GM12878 (cell line): ENCODE measurements at regions not wholly inside any gene's neighbourhood (a gene's known extent, or its start where the extent isn't known, plus 50 kb on each side); places are given as distances from the start of the nearest gene placed in this dataset.

Experiments used
- ATAC-seq: fragments of 200-7000 bp; cut with Tn5 transposase; 3 replicates; pipeline ENCODE4 v1.9.1; 2020; ENCODE audit warnings: mild to moderate bottlenecking, moderate library complexity
- BruUV-seq: library from RNA; stranded (reverse); fragments of 400-500 nt; replicated peaks from 2 replicates; lab custom pipeline; 2021; lab: Mats Ljungman, UMichigan
- CTCF ChIA-PET: fragments of 300-600 bp; sonication (Branson Sonifier 250); formaldehyde crosslinking; extraction: SDS; loops from one replicate; lab custom pipeline; 2021; ENCODE audit warnings: inconsistent platforms; lab: Yijun Ruan, JAX
- POLR2A ChIA-PET: fragments of 350-600 bp; formaldehyde crosslinking; extraction: SDS; loops from one replicate; lab custom pipeline; 2021; ENCODE audit warnings: inconsistent platforms; lab: Charles Lee
- RAD21 ChIA-PET: fragments of 300-600 bp; sonication (Branson Sonifier 250); formaldehyde crosslinking; loops from one replicate; lab custom pipeline; 2023; ENCODE audit warnings: antibody characterized with exemption; ENCODE audit not compliant: unreplicated experiment; lab: Charles Lee
- SMC1A ChIA-PET: fragments of 300-600 bp; sonication (Branson Sonifier 250); formaldehyde crosslinking; loops from one replicate; lab custom pipeline; 2023; ENCODE audit not compliant: unreplicated experiment, uncharacterized antibody; lab: Charles Lee
- DNase-seq: peaks from one replicate; pipeline ENCODE4 v3.0.0-alpha.2; 2011; ENCODE audit warnings: low read depth, low spot score
- FAIRE-seq: peaks from 3 replicates; lab custom pipeline; 2011; peaks lifted over from hg19 to GRCh38; lab: Jason Lieb, UNC
- H2AFZ ChIP-seq: 2 replicates; pipeline ENCODE4 v1.6.0; 2011; ENCODE audit warnings: low read depth, low read length, control low read depth; ENCODE audit not compliant: control insufficient read depth
- H3K27ac ChIP-seq: 2 replicates; pipeline ENCODE4 v1.5.1; 2011; ENCODE audit warnings: control low read depth; ENCODE audit not compliant: control insufficient read depth, insufficient read depth
- H3K27me3 ChIP-seq, 2 experiments: replicated peaks in 1 of 2; 2 replicates each; pipeline versions ENCODE4 v1.6.0 to v1.6.1; 2011; ENCODE audit warnings: low read length in 1 of 2; ENCODE audit not compliant: control insufficient read depth in 2 of 2, insufficient read depth in 2 of 2
- H3K36me3 ChIP-seq, 2 experiments: 2 replicates each; pipeline ENCODE4 v1.5.1; 2011; ENCODE audit warnings: low read length in 1 of 2; ENCODE audit not compliant: control insufficient read depth in 2 of 2, insufficient read depth in 2 of 2
- H3K4me1 ChIP-seq: 2 replicates; pipeline ENCODE4 v1.6.1; 2011; ENCODE audit warnings: mild to moderate bottlenecking, low read length, moderate library complexity, mixed read lengths; ENCODE audit not compliant: control insufficient read depth, insufficient read depth
- H3K4me2 ChIP-seq: 2 replicates; pipeline ENCODE4 v1.6.0; 2011; ENCODE audit warnings: control low read depth; ENCODE audit not compliant: control insufficient read depth, insufficient read depth
- H3K4me3 ChIP-seq: fragments of 200-600 bp; sonication (generic); 2 replicates; pipeline ENCODE4 v1.5.1; 2016
- H3K79me2 ChIP-seq: 2 replicates; pipeline ENCODE4 v1.6.0; 2011; ENCODE audit warnings: low read length; ENCODE audit not compliant: control insufficient read depth, insufficient read depth
- H3K9ac ChIP-seq: 2 replicates; pipeline ENCODE4 v1.8.0; 2011; ENCODE audit warnings: low read length, control low read depth, mixed read lengths; ENCODE audit not compliant: control insufficient read depth, insufficient read depth
- H3K9me3 ChIP-seq: replicated peaks from 3 replicates; pipeline ENCODE4 v1.5.1; 2011; ENCODE audit warnings: mild to moderate bottlenecking, low read length; ENCODE audit not compliant: control insufficient read depth, insufficient read depth
- H4K20me1 ChIP-seq: 2 replicates; pipeline ENCODE4 v1.6.0; 2011; ENCODE audit not compliant: control insufficient read depth, insufficient read depth
- ATF3 ChIP-seq: IDR thresholded peaks from 2 replicates; pipeline ENCODE4 v1.6.1; 2011; ENCODE audit warnings: low read depth, mild to moderate bottlenecking, low read length, moderate library complexity, borderline replicate concordance; ENCODE audit errors: extremely low read depth
- BRCA1 ChIP-seq: IDR thresholded peaks from 2 replicates; pipeline ENCODE4 v1.6.1; 2011; ENCODE audit warnings: low read depth, low read length, improper control_type of control experiment
- CHD1 ChIP-seq: IDR thresholded peaks from 2 replicates; pipeline ENCODE4 v1.6.1; 2012; ENCODE audit warnings: low read depth, low read length, improper control_type of control experiment
- CREB1 ChIP-seq: IDR thresholded peaks from 2 replicates; pipeline ENCODE4 v1.6.1; 2012; ENCODE audit warnings: low read depth, mild to moderate bottlenecking, inconsistent platforms
- EED ChIP-seq: sonication (generic); IDR thresholded peaks from 2 replicates; pipeline ENCODE4 v1.6.1; 2016; ENCODE audit warnings: antibody characterized with exemption, low read depth
- FOS ChIP-seq: IDR thresholded peaks from 3 replicates; pipeline ENCODE4 v1.6.1; 2011; ENCODE audit warnings: borderline replicate concordance; ENCODE audit not compliant: insufficient read length; ENCODE audit errors: extremely low read depth
- FOXK2 ChIP-seq: fragments of 450-650 bp; IDR thresholded peaks from 2 replicates; pipeline ENCODE4 v1.6.1; 2017; ENCODE audit warnings: mild to moderate bottlenecking, moderate library complexity
- FOXM1 ChIP-seq: IDR thresholded peaks from 2 replicates; pipeline ENCODE4 v1.6.1; 2012; ENCODE audit warnings: low read depth, mild to moderate bottlenecking, inconsistent platforms, low read length, moderate library complexity
- HCFC1 ChIP-seq: fragments of 150-350 bp; IDR thresholded peaks from 2 replicates; pipeline ENCODE4 v1.6.1; 2014; ENCODE audit warnings: low read length
- IRF4 ChIP-seq: IDR thresholded peaks from 2 replicates; pipeline ENCODE4 v1.6.1; 2011; ENCODE audit warnings: low read depth, low read length
- JUND ChIP-seq: IDR thresholded peaks from 2 replicates; pipeline ENCODE4 v1.6.1; 2012; ENCODE audit warnings: low read depth, mild to moderate bottlenecking, low read length, improper control_type of control experiment, moderate library complexity
- KLF5 ChIP-seq: fragments of 450-650 bp; IDR thresholded peaks from 2 replicates; pipeline ENCODE4 v1.6.1; 2014; ENCODE audit warnings: mild to moderate bottlenecking; ENCODE audit not compliant: partially characterized antibody
- MEF2A ChIP-seq: IDR thresholded peaks from 2 replicates; pipeline ENCODE4 v1.6.1; 2011; ENCODE audit warnings: low read depth, mild to moderate bottlenecking, low read length, moderate library complexity; ENCODE audit not compliant: insufficient read depth
- NRF1 ChIP-seq: conservative IDR thresholded peaks from 2 replicates; pipeline ENCODE4 v1.6.1; 2011; ENCODE audit warnings: mild to moderate bottlenecking, low read depth, low read length, improper control_type of control experiment
- POLR2AphosphoS2 ChIP-seq: IDR thresholded peaks from 2 replicates; pipeline ENCODE4 v1.6.1; 2011; ENCODE audit warnings: low read depth, mild to moderate bottlenecking, low read length, improper control_type of control experiment, moderate library complexity
- POU2F2 ChIP-seq: IDR thresholded peaks from 3 replicates; pipeline ENCODE4 v1.6.1; 2011; ENCODE audit warnings: low read depth, mild to moderate bottlenecking, low read length, borderline replicate concordance
- SP1 ChIP-seq: IDR thresholded peaks from one replicate; pipeline ENCODE4 v1.6.1; 2011; ENCODE audit warnings: low read depth, low read length
- WGBS: methylation state at CpG from one replicate; pipeline ENCODE4 v1.1.6; 2016; ENCODE audit warnings: low lambda C conversion rate; ENCODE audit not compliant: insufficient replicate concordance, insufficient coverage; ENCODE audit errors: missing lambda C conversion rate; 5-methylcytosine and 5-hydroxymethylcytosine counted together
- in situ Hi-C: fragments of 300-500 bp; cut with MboI; formaldehyde crosslinking; loops from 9 replicates; pipeline ENCODE4 v1.14.3; 2018; ENCODE audit warnings: mixed read lengths
- intact Hi-C: fragments of 100-400 bp; cut with micrococcal nuclease; formaldehyde crosslinking; loops from one replicate; pipeline ENCODE4 v1.14.2; 2022; ENCODE audit not compliant: unreplicated experiment

DNA sequence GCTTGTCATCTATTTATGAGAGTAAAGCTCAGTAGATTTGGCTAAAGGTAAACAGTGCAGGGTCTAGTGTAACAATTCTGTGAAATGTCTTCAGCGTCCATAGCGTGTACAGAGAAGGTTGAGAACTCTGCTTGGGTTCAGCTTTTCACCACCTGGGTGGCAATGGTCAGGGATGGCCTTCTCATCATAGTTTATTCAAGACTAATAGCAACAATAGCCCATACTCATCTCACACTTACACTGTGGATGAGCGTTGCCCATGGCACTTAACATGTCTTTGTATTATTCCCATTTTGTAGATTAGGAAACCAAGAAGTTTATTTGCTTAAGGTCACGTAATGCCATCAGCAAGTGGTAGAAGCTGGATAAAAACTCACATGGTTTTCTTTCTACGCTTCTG, 106.8 kb upstream of the RND3 start:
- no peak for DNase-seq
- no peaks in the 10 kb centered on the region for H3K36me3 ChIP-seq
- no peaks in the 10 kb centered on the region for H3K79me2 ChIP-seq
- no peak overlapping the region for H3K4me3 ChIP-seq
- SMC1A ChIA-PET, result interaction anchor here (1.1 to 6.8 kb wide), 13 partner anchors 6 to 169 kb away, joined by 3 to 49 read pairs (median 11); no protein-coding TSS in a partner anchor
- FAIRE-seq, result no peak
- WGBS, result 16% methylated on average over 5 of the region's 5 CpGs
- no peaks in the 10 kb centered on the region for H3K9me3 ChIP-seq
- no peaks in the 10 kb centered on the region for H4K20me1 ChIP-seq
- no TSS peak for BruUV-seq
- CTCF ChIA-PET, result interaction anchor here (1.1 to 3.9 kb wide), 2 partner anchors 6 to 17 kb away, joined by 5 to 40 read pairs; no protein-coding TSS in a partner anchor
- no peaks in the 10 kb centered on the region for H3K27me3 ChIP-seq
- H3K27ac ChIP-seq, result no peak overlapping the region
- intact Hi-C loops (no loop called here), in situ Hi-C loops (no loop called here)
- no peaks in the 10 kb centered on the region for H3K4me1 ChIP-seq
- RAD21 ChIA-PET, result interaction anchor here (0.8 to 4.3 kb wide), 8 partner anchors 11 to 110 kb away, joined by 3 to 41 read pairs (median 4); no protein-coding TSS in a partner anchor
- TF ChIP-seq HCFC1 (no peak), FOS (no peak), BRCA1 (no peak), FOXM1 (no peak), FOXK2 (no peak)
- H2AFZ ChIP-seq, result no peak overlapping the region
- POLR2A ChIA-PET, result interaction anchor here (0.9 to 1.6 kb wide), 2 partner anchors 9 to 12 kb away, joined by 3 to 4 read pairs; no protein-coding TSS in a partner anchor
- ATAC-seq, result no peak
- H3K4me2 ChIP-seq, result no peak overlapping the region
- H3K9ac ChIP-seq, result no peak overlapping the region

DNA sequence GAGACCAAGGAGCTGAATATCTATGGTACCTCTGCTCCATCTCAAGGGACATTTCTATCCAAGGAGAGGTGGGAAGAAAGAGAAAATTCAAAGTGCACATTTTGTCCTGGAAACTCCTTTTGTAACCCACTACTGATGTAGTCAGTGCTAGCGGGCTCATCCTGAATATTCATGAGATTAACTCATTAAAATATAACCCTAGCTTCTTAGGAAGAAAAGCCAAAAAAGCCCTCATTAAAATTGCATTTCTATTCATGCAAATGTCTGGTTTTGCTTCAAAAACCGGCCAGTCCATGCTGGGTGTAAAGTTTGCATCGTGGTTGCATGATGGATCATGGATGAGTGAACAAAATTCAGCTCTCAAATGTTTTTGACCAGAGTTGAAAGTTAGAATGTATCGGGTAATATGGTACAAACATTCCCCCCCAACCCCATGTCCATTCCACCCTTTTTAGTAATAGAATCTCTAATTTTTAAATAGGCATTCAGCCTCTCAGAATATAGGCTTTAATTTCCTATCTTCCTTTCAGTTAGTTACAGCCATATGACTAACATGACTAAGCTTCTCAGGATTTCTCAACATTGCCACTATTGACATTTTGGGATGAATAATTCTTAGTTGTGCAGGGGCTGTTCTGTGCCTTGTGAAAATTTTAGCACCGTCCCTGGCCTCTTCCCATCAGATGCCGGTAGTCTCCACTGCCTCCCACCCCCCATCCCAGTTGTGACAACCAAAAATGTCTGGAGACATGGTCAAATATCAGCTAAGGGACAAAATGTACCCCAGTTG, 104.2 kb upstream of the RND3 start:
- ChIA-PET SMC1A (interaction anchor here (0.8 to 6.8 kb wide), 26 partner anchors 8 to 123 kb away, joined by 3 to 49 read pairs (median 6); no protein-coding TSS in a partner anchor), CTCF (interaction anchor here (0.7 to 3.9 kb wide), 13 partner anchors 9 to 107 kb away, joined by 3 to 40 read pairs (median 3); no protein-coding TSS in a partner anchor), RAD21 (interaction anchor here (0.7 to 4.3 kb wide), 23 partner anchors 9 to 115 kb away, joined by 3 to 41 read pairs (median 5); no protein-coding TSS in a partner anchor), POLR2A (interaction anchor here (0.9 to 3.6 kb wide), 11 partner anchors 8 to 114 kb away, joined by 3 to 10 read pairs (median 5); no protein-coding TSS in a partner anchor)
- no peaks in the 10 kb centered on the region for H3K4me1 ChIP-seq
- H2AFZ ChIP-seq, result no peak overlapping the region
- H3K9ac ChIP-seq, result no peak overlapping the region
- H3K79me2 ChIP-seq, result no peaks in the 10 kb centered on the region
- intact Hi-C loops (no loop called here), in situ Hi-C loops (no loop called here)
- no peaks in the 10 kb centered on the region for H3K27me3 ChIP-seq
- H3K27ac ChIP-seq, result no peak overlapping the region
- H3K4me3 ChIP-seq, result no peak overlapping the region
- FAIRE-seq (no peak), DNase-seq (no peak), ATAC-seq (no peak)
- H3K4me2 ChIP-seq, result no peak overlapping the region
- no peaks in the 10 kb centered on the region for H4K20me1 ChIP-seq
- 27% methylated on average over 6 of the region's 6 CpGs for WGBS
- H3K36me3 ChIP-seq, result no peaks in the 10 kb centered on the region
- H3K9me3 ChIP-seq, result no peaks in the 10 kb centered on the region; the same call in 2 of the 3 replicates
- BruUV-seq, result no TSS peak
- no peak for TF ChIP-seq JUND
- no peak for TF ChIP-seq MEF2A
- no peak for TF ChIP-seq SP1
- no peak for TF ChIP-seq POLR2AphosphoS2
- no peak for TF ChIP-seq KLF5
- TF ChIP-seq IRF4, result no peak
- TF ChIP-seq POU2F2, result no peak
- no peak for TF ChIP-seq CREB1
- no peak for TF ChIP-seq CHD1
- no peak for TF ChIP-seq EED
- no peak for TF ChIP-seq ATF3
- no peak for TF ChIP-seq NRF1
- no peak for TF ChIP-seq FOS
